ENCODE measurements at regions not wholly inside any gene's neighbourhood (a gene's known extent, or its start where the extent isn't known, plus 50 kb on each side); places are given as distances from the start of the nearest gene placed in this dataset.

- H3K14ac ChIP-seq (ENCODE audit: low read length): no peak overlapping the region
- H3K23ac ChIP-seq (ENCODE audit: low read length): no peak overlapping the region
- H2BK12ac ChIP-seq (ENCODE audit: low read length): no peak overlapping the region
- no peak overlapping the region for H3K4me3 ChIP-seq (ENCODE audit: low read depth, low read length)
- H3K4me2 ChIP-seq (ENCODE audit: low read length): no peak overlapping the region
- H3K9ac ChIP-seq (ENCODE audit: low read length): no peak overlapping the region
- H2BK120ac ChIP-seq (ENCODE audit: insufficient read depth, low read length, poor library complexity): no peak overlapping the region
- H3K36me3 ChIP-seq (ENCODE audit: control insufficient read depth in 1 of 2, insufficient read depth in 2 of 2, low read length in 2 of 2): no peaks in the 10 kb centered on the region
- no peak overlapping the region for H2AFZ ChIP-seq (ENCODE audit: insufficient read depth, low read length, poor library complexity)
- no peaks in the 10 kb centered on the region for H3K27me3 ChIP-seq (ENCODE audit: insufficient read depth, low read length)
- H3K79me2 ChIP-seq (ENCODE audit: control insufficient read depth, insufficient read depth, low read length, poor library complexity): no peaks in the 10 kb centered on the region
- no peak overlapping the region for H2AK5ac ChIP-seq (ENCODE audit: low read length)
- H3K4ac ChIP-seq (ENCODE audit: low read depth, low read length): no peak overlapping the region
- H4K8ac ChIP-seq (ENCODE audit: low read depth, low read length): no peak overlapping the region
- H3K9me3 ChIP-seq (ENCODE audit: insufficient read depth, low read depth, low read length): no peaks in the 10 kb centered on the region
- H4K12ac ChIP-seq (ENCODE audit: low read depth, low read length): no peak overlapping the region
- no peak overlapping the region for H2BK5ac ChIP-seq (ENCODE audit: low read depth, low read length, poor library complexity)
- H3K4me1 ChIP-seq (ENCODE audit: control insufficient read depth in 1 of 2, insufficient read depth in 2 of 2, low read length in 2 of 2): no peaks in the 10 kb centered on the region
- DNase-seq: no peak
- no peak overlapping the region for H4K91ac ChIP-seq (ENCODE audit: low read depth, low read length)
- no peak overlapping the region for H3K18ac ChIP-seq (ENCODE audit: low read length)
- H3K27ac ChIP-seq (ENCODE audit: low read depth, low read length): no peak overlapping the region
- no peaks in the 10 kb centered on the region for H3K79me1 ChIP-seq (ENCODE audit: low read length)
These were observed 677.2 kb downstream of the CCDC85A start for GRCh38 chr2:56860991-56861390.

GRCh38 chr2:56871644-56872043 lies 687.9 kb downstream of the CCDC85A start:
- H3K27ac ChIP-seq (ENCODE audit: low read depth, low read length): no peak overlapping the region
- no peak overlapping the region for H3K23ac ChIP-seq (ENCODE audit: low read length)
- H3K9ac ChIP-seq (ENCODE audit: low read length): no peak overlapping the region
- H3K27me3 ChIP-seq (ENCODE audit: insufficient read depth, low read length): no peaks in the 10 kb centered on the region
- no peak overlapping the region for H3K14ac ChIP-seq (ENCODE audit: low read length)
- H3K4me3 ChIP-seq (ENCODE audit: low read depth, low read length): no peak overlapping the region
- no peaks in the 10 kb centered on the region for H3K36me3 ChIP-seq (ENCODE audit: control insufficient read depth in 1 of 2, insufficient read depth in 2 of 2, low read length in 2 of 2)
- H3K79me2 ChIP-seq (ENCODE audit: control insufficient read depth, insufficient read depth, low read length, poor library complexity): no peaks in the 10 kb centered on the region
- no peak overlapping the region for H2BK12ac ChIP-seq (ENCODE audit: low read length)
- no peak overlapping the region for H3K18ac ChIP-seq (ENCODE audit: low read length)
- H3K4me1 ChIP-seq (ENCODE audit: control insufficient read depth in 1 of 2, insufficient read depth in 2 of 2, low read length in 2 of 2): no peaks in the 10 kb centered on the region
- DNase-seq: no peak
- no peak overlapping the region for H2AK5ac ChIP-seq (ENCODE audit: low read length)
- no peaks in the 10 kb centered on the region for H3K79me1 ChIP-seq (ENCODE audit: low read length)
- no peak overlapping the region for H4K12ac ChIP-seq (ENCODE audit: low read depth, low read length)
- no peak overlapping the region for H3K4ac ChIP-seq (ENCODE audit: low read depth, low read length)
- no peak overlapping the region for H4K8ac ChIP-seq (ENCODE audit: low read depth, low read length)
- no peak overlapping the region for H2AFZ ChIP-seq (ENCODE audit: insufficient read depth, low read length, poor library complexity)
- H3K4me2 ChIP-seq (ENCODE audit: low read length): no peak overlapping the region
- no peak overlapping the region for H4K91ac ChIP-seq (ENCODE audit: low read depth, low read length)
- no CpG with 5 or more reads among the region's 1 CpG for WGBS (ENCODE audit: extremely low coverage, insufficient coverage, insufficient read length)
- H2BK120ac ChIP-seq (ENCODE audit: insufficient read depth, low read length, poor library complexity): no peak overlapping the region
- no peak overlapping the region for H2BK5ac ChIP-seq (ENCODE audit: low read depth, low read length, poor library complexity)
- peaks cover 4% of the 10 kb centered on the region for H3K9me3 ChIP-seq (ENCODE audit: insufficient read depth, low read depth, low read length)

GRCh38 chr2:56874717-56875116 lies 690.9 kb downstream of the CCDC85A start:
- no peak overlapping the region for H2BK120ac ChIP-seq (ENCODE audit: insufficient read depth, low read length, poor library complexity)
- H2AFZ ChIP-seq (ENCODE audit: insufficient read depth, low read length, poor library complexity): no peak overlapping the region
- no peak overlapping the region for H3K27ac ChIP-seq (ENCODE audit: low read depth, low read length)
- no peak overlapping the region for H3K23ac ChIP-seq (ENCODE audit: low read length)
- H3K4me2 ChIP-seq (ENCODE audit: low read length): no peak overlapping the region
- H3K79me2 ChIP-seq (ENCODE audit: control insufficient read depth, insufficient read depth, low read length, poor library complexity): no peaks in the 10 kb centered on the region
- H2BK5ac ChIP-seq (ENCODE audit: low read depth, low read length, poor library complexity): no peak overlapping the region
- peak overlapping the region; percentile 43 for H3K4me3 ChIP-seq (ENCODE audit: low read depth, low read length)
- H4K91ac ChIP-seq (ENCODE audit: low read depth, low read length): no peak overlapping the region
- H2AK5ac ChIP-seq (ENCODE audit: low read length): no peak overlapping the region
- WGBS (ENCODE audit: extremely low coverage, insufficient coverage, insufficient read length): no CpG with 5 or more reads among the region's 4 CpGs
- peak overlapping the region; percentile 34 for H3K9ac ChIP-seq (ENCODE audit: low read length)
- no peak overlapping the region for H3K14ac ChIP-seq (ENCODE audit: low read length)
- H2BK12ac ChIP-seq (ENCODE audit: low read length): no peak overlapping the region
- no peak for DNase-seq
- H3K4ac ChIP-seq (ENCODE audit: low read depth, low read length): no peak overlapping the region
- H3K79me1 ChIP-seq (ENCODE audit: low read length): no peaks in the 10 kb centered on the region
- H3K4me1 ChIP-seq (ENCODE audit: control insufficient read depth in 1 of 2, insufficient read depth in 2 of 2, low read length in 2 of 2): no peaks in the 10 kb centered on the region
- H4K8ac ChIP-seq (ENCODE audit: low read depth, low read length): no peak overlapping the region
- no peak overlapping the region for H4K12ac ChIP-seq (ENCODE audit: low read depth, low read length)
- no peak overlapping the region for H3K18ac ChIP-seq (ENCODE audit: low read length)
- H3K9me3 ChIP-seq (ENCODE audit: insufficient read depth, low read depth, low read length): peaks cover 4% of the 10 kb centered on the region
- no peaks in the 10 kb centered on the region for H3K27me3 ChIP-seq (ENCODE audit: insufficient read depth, low read length)
- no peaks in the 10 kb centered on the region for H3K36me3 ChIP-seq (ENCODE audit: control insufficient read depth in 1 of 2, insufficient read depth in 2 of 2, low read length in 2 of 2)

DNA sequence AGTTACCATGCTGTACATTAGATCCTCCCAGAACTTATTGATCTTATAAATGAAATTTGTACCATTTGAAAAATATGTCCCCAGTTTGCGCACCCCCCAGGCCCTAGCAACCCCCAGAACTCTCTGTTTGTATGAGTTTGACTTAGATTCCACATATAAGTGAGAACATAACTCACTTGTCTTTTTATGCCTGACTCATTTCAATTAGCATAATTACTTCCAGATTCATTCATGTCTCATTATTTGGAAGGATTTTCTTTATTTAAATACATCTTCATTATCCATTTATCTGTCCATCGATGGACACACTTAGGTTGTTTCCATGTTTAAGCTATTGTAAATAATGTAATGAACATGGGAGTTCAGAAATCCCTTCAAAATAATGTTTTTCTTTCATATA lies 705.9 kb downstream of the CCDC85A start:
- Histone ChIP-seq H2BK120ac (ENCODE audit: insufficient read depth, low read length, poor library complexity) (no peak overlapping the region), H3K27ac (ENCODE audit: low read depth, low read length) (no peak overlapping the region), H4K91ac (ENCODE audit: low read depth, low read length) (no peak overlapping the region), H3K4me2 (ENCODE audit: low read length) (no peak overlapping the region), H3K9me3 (ENCODE audit: insufficient read depth, low read depth, low read length) (no peaks in the 10 kb centered on the region), H4K8ac (ENCODE audit: low read depth, low read length) (no peak overlapping the region), H2AFZ (ENCODE audit: insufficient read depth, low read length, poor library complexity) (no peak overlapping the region), H3K18ac (ENCODE audit: low read length) (no peak overlapping the region), H3K36me3 (ENCODE audit: control insufficient read depth in 1 of 2, insufficient read depth in 2 of 2, low read length in 2 of 2) (no peaks in the 10 kb centered on the region), H3K4ac (ENCODE audit: low read depth, low read length) (no peak overlapping the region), H3K23ac (ENCODE audit: low read length) (no peak overlapping the region), H2BK5ac (ENCODE audit: low read depth, low read length, poor library complexity) (no peak overlapping the region), H3K79me1 (ENCODE audit: low read length) (no peaks in the 10 kb centered on the region), H3K4me3 (ENCODE audit: low read depth, low read length) (no peak overlapping the region), H3K4me1 (ENCODE audit: control insufficient read depth in 1 of 2, insufficient read depth in 2 of 2, low read length in 2 of 2) (no peaks in the 10 kb centered on the region), H2AK5ac (ENCODE audit: low read length) (no peak overlapping the region), H3K27me3 (ENCODE audit: insufficient read depth, low read length) (no peaks in the 10 kb centered on the region), H3K9ac (ENCODE audit: low read length) (no peak overlapping the region), H3K14ac (ENCODE audit: low read length) (no peak overlapping the region), H2BK12ac (ENCODE audit: low read length) (no peak overlapping the region), H4K12ac (ENCODE audit: low read depth, low read length) (no peak overlapping the region), H3K79me2 (ENCODE audit: control insufficient read depth, insufficient read depth, low read length, poor library complexity) (no peaks in the 10 kb centered on the region)
- no peak for DNase-seq
- WGBS (ENCODE audit: extremely low coverage, insufficient coverage, insufficient read length): no CpG with 5 or more reads among the region's 2 CpGs

DNA sequence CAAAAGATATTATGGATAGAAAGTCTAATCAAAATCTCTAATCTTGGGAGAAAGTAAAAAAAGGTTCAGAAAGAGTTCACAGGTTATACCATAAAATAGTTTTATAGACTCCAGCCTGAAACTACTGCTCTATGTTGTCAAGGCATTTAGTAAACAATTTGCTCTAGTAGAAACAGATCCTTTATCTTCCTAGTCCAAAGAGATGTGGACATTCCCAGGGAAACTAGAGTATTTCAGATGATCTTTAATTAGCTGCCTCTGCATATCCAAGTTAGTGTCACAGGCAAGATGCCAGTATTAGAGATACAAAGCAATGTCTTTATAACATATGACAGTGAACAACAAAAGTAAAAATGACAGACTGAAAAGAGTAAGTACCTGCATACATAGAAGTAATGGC lies 708.6 kb downstream of the CCDC85A start:
- no peaks in the 10 kb centered on the region for H3K79me1 ChIP-seq (ENCODE audit: low read length)
- H3K79me2 ChIP-seq (ENCODE audit: control insufficient read depth, insufficient read depth, low read length, poor library complexity): no peaks in the 10 kb centered on the region
- no peak overlapping the region for H3K14ac ChIP-seq (ENCODE audit: low read length)
- no peak overlapping the region for H3K4me3 ChIP-seq (ENCODE audit: low read depth, low read length)
- H2BK5ac ChIP-seq (ENCODE audit: low read depth, low read length, poor library complexity): no peak overlapping the region
- H3K4me1 ChIP-seq (ENCODE audit: control insufficient read depth in 1 of 2, insufficient read depth in 2 of 2, low read length in 2 of 2): no peaks in the 10 kb centered on the region
- H4K8ac ChIP-seq (ENCODE audit: low read depth, low read length): no peak overlapping the region
- no peak overlapping the region for H3K27ac ChIP-seq (ENCODE audit: low read depth, low read length)
- H2BK12ac ChIP-seq (ENCODE audit: low read length): no peak overlapping the region
- no peak overlapping the region for H2AK5ac ChIP-seq (ENCODE audit: low read length)
- H3K9me3 ChIP-seq (ENCODE audit: insufficient read depth, low read depth, low read length): no peaks in the 10 kb centered on the region
- H3K36me3 ChIP-seq (ENCODE audit: control insufficient read depth in 1 of 2, insufficient read depth in 2 of 2, low read length in 2 of 2): no peaks in the 10 kb centered on the region
- H4K91ac ChIP-seq (ENCODE audit: low read depth, low read length): no peak overlapping the region
- H3K4ac ChIP-seq (ENCODE audit: low read depth, low read length): no peak overlapping the region
- no peak overlapping the region for H3K23ac ChIP-seq (ENCODE audit: low read length)
- H3K9ac ChIP-seq (ENCODE audit: low read length): no peak overlapping the region
- no peak overlapping the region for H4K12ac ChIP-seq (ENCODE audit: low read depth, low read length)
- no peak overlapping the region for H3K4me2 ChIP-seq (ENCODE audit: low read length)
- no peak overlapping the region for H2BK120ac ChIP-seq (ENCODE audit: insufficient read depth, low read length, poor library complexity)
- no peaks in the 10 kb centered on the region for H3K27me3 ChIP-seq (ENCODE audit: insufficient read depth, low read length)
- H3K18ac ChIP-seq (ENCODE audit: low read length): no peak overlapping the region
- H2AFZ ChIP-seq (ENCODE audit: insufficient read depth, low read length, poor library complexity): no peak overlapping the region
- DNase-seq: no peak
